ENCODE measurements at regions not wholly inside any gene's neighbourhood (a gene's known extent, or its start where the extent isn't known, plus 50 kb on each side); places are given as distances from the start of the nearest gene placed in this dataset.
"Not testable (repeated sequence)": the region's sequence is repeated elsewhere in the genome, so short reads cannot be mapped to it uniquely, and the experiment has no call there.

DNA sequence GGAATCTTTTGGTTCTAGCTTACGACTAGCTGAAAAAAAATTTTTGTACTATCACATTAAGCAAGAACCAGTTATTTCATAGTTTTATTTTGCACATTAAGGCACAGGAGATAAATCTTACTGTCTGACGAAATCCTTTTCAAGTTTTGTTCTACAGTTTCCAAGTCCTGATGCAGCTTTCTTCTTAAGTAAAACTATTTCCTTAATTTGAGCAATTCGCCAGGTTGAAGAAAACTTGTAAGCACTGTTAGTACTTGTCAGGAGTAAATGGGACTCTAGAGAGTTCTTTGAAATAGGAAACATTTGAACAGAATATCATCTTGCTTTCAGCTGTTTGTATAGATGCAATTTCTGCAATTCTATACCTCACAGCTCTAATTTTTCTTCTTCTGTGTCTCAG, 318.8 kb upstream of the ELAVL2 start:
- Histone ChIP-seq H3K27ac (no peak overlapping the region), H3K9me2 (replicated peaks; ENCODE audit: insufficient read depth) (no peaks in the 10 kb centered on the region), H4K20me1 (ENCODE audit: insufficient read depth, poor library complexity, severe bottlenecking) (no peaks in the 10 kb centered on the region), H3K9me3 (ENCODE audit: low read depth) (no peaks in the 10 kb centered on the region), H2AFZ (no peak overlapping the region), H3K4me3 (no peak overlapping the region), H3K4me2 (no peak overlapping the region), H3K79me2 (no peaks in the 10 kb centered on the region), H3K36me3 (replicated peaks; ENCODE audit: insufficient read depth, low read depth) (no peaks in the 10 kb centered on the region), H3K4me1 (ENCODE audit: insufficient read depth) (no peaks in the 10 kb centered on the region), H3K27me3 (no peaks in the 10 kb centered on the region)
- WGBS (ENCODE audit: low lambda C conversion rate, missing lambda C conversion rate) = 89% methylated on average over 3 of the region's 3 CpGs
- DNase-seq (ENCODE audit: low spot score) = no peak
- TF ChIP-seq EZH2phosphoT487 (IDR thresholded peaks at IDR 0.05; ENCODE audit: low read depth, severe bottlenecking, unreplicated experiment) (no peak), EZH2 (IDR thresholded peaks at IDR 0.05; ENCODE audit: borderline replicate concordance) (no peak)
- TF ChIP-seq, protein P1, sequence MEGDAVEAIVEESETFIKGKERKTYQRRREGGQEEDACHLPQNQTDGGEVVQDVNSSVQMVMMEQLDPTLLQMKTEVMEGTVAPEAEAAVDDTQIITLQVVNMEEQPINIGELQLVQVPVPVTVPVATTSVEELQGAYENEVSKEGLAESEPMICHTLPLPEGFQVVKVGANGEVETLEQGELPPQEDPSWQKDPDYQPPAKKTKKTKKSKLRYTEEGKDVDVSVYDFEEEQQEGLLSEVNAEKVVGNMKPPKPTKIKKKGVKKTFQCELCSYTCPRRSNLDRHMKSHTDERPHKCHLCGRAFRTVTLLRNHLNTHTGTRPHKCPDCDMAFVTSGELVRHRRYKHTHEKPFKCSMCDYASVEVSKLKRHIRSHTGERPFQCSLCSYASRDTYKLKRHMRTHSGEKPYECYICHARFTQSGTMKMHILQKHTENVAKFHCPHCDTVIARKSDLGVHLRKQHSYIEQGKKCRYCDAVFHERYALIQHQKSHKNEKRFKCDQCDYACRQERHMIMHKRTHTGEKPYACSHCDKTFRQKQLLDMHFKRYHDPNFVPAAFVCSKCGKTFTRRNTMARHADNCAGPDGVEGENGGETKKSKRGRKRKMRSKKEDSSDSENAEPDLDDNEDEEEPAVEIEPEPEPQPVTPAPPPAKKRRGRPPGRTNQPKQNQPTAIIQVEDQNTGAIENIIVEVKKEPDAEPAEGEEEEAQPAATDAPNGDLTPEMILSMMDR (IDR thresholded peaks at IDR 0.05; ENCODE audit: poor library complexity) = no peak

DNA sequence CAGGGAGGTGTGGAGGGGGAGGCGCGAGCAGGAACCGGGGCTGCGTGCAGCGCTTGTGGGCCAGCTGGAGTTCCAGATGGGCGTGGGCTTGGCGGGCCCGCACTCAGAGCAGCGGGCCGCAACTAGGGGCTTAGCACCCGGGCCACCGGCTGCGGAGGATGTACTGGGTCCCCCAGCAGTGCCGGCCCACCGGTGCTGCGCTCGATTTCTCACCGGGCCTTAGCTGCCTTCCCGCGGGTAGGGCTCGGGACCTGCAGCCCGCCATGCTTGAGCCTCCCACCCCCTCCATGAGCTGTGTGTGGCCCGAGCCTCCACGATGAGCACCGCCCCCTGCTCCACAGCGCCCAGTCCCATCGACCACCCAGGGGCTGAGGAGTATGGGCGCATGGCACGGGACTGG, 309.0 kb upstream of the ELAVL2 start:
- WGBS (ENCODE audit: low lambda C conversion rate, missing lambda C conversion rate) = 99% methylated on average over 20 of the region's 29 CpGs
- H3K79me2 ChIP-seq; H3K9me3 ChIP-seq (ENCODE audit: low read depth); H3K4me1 ChIP-seq (ENCODE audit: insufficient read depth); H4K20me1 ChIP-seq (ENCODE audit: insufficient read depth, poor library complexity, severe bottlenecking); H3K27ac ChIP-seq; H3K4me2 ChIP-seq; H2AFZ ChIP-seq; DNase-seq (ENCODE audit: low spot score); H3K9me2 ChIP-seq (replicated peaks; ENCODE audit: insufficient read depth); H3K27me3 ChIP-seq; H3K4me3 ChIP-seq; H3K36me3 ChIP-seq (replicated peaks; ENCODE audit: insufficient read depth, low read depth): not testable (repeated sequence)

DNA sequence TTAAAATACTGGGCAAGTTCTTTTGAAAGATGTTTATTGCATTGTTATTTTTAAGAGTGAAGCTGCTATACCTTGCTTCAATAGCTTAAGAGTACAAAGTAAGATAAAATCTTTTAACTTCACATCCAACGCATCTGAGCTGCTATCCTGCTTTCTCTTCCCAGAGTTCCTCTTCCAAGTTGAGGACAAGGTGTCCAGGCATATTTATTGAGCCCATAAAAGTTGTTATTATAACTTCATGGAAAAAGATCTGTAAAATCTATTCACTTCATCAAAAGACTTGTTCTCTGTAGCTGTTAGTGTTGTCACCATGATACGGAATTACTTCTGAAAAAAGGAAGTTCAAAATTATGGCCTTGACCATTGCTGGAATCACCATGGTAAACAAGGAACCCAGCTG, 306.2 kb upstream of the ELAVL2 start:
- 59% methylated on average over 2 of the region's 2 CpGs for WGBS (ENCODE audit: low lambda C conversion rate, missing lambda C conversion rate)
- no peak for DNase-seq (ENCODE audit: low spot score)
- Histone ChIP-seq H3K27me3 (no peaks in the 10 kb centered on the region), H3K4me3 (no peak overlapping the region), H2AFZ (no peak overlapping the region), H3K4me1 (ENCODE audit: insufficient read depth) (no peaks in the 10 kb centered on the region), H3K36me3 (replicated peaks; ENCODE audit: insufficient read depth, low read depth) (no peaks in the 10 kb centered on the region), H3K4me2 (no peak overlapping the region), H3K9me2 (replicated peaks; ENCODE audit: insufficient read depth) (no peaks in the 10 kb centered on the region), H3K9me3 (ENCODE audit: low read depth) (no peaks in the 10 kb centered on the region), H3K79me2 (no peaks in the 10 kb centered on the region), H4K20me1 (ENCODE audit: insufficient read depth, poor library complexity, severe bottlenecking) (no peaks in the 10 kb centered on the region), H3K27ac (no peak overlapping the region)
- TF ChIP-seq EZH2phosphoT487 (IDR thresholded peaks at IDR 0.05; ENCODE audit: low read depth, severe bottlenecking, unreplicated experiment) (no peak), EZH2 (IDR thresholded peaks at IDR 0.05; ENCODE audit: borderline replicate concordance) (no peak)
- TF ChIP-seq, protein P1 (IDR thresholded peaks at IDR 0.05; ENCODE audit: poor library complexity) = no peak

DNA sequence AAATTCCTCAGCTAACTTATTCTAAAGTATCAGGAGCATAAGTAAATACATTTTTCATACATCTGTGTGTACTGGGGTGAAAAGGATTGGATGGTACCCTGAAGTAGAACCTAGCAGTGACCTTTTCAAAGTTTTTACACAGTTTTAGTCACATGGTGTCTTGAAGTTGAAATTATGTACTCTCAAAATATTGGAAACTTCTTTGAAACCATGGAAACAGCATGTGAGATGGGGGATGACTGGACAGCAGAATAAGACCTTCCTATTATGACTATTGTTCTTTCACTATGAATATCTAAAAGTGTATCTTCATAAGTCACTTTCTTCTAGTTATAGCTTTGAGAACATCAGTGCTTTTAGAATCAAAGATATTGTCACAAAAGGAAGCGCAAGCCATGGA, 301.5 kb upstream of the ELAVL2 start:
- WGBS (ENCODE audit: low lambda C conversion rate, missing lambda C conversion rate) = 91% methylated on average over 1 of the region's 1 CpG
- no peak for DNase-seq (ENCODE audit: low spot score)
- H3K9me3 ChIP-seq (ENCODE audit: low read depth) = no peaks in the 10 kb centered on the region

More for the DNA sequence above, 301.5 kb upstream of the ELAVL2 start:
- Histone ChIP-seq H3K4me2 (no peak overlapping the region), H3K79me2 (no peaks in the 10 kb centered on the region), H2AFZ (no peak overlapping the region), H3K36me3 (replicated peaks; ENCODE audit: insufficient read depth, low read depth) (no peaks in the 10 kb centered on the region), H4K20me1 (ENCODE audit: insufficient read depth, poor library complexity, severe bottlenecking) (no peaks in the 10 kb centered on the region), H3K27me3 (no peaks in the 10 kb centered on the region), H3K4me3 (no peak overlapping the region), H3K27ac (no peak overlapping the region), H3K9me2 (replicated peaks; ENCODE audit: insufficient read depth) (no peaks in the 10 kb centered on the region), H3K4me1 (ENCODE audit: insufficient read depth) (no peaks in the 10 kb centered on the region)
- no peak for TF ChIP-seq EZH2phosphoT487 (IDR thresholded peaks at IDR 0.05; ENCODE audit: low read depth, severe bottlenecking, unreplicated experiment)
